Stimulated activated CD4-positive, alpha-beta T cell treated with anti-CD3 and anti-CD28 coated beads, Interleukin-12 subunit alpha, Interleukin-12 subunit beta, amount 100 ng/mL, for 24 hours (primary cell): ENCODE measurements at regions not wholly inside any gene's neighbourhood (a gene's known extent, or its start where the extent isn't known, plus 50 kb on each side); places are given as distances from the start of the nearest gene placed in this dataset.

Experiments
- DNase-seq, 2 experiments: peaks; one replicate each; pipeline ENCODE4 v3.0.0-alpha.2; 2020; ENCODE audit warnings: low read depth in 2 of 2

GRCh38 chrX:68927178-68927577, 98.4 kb downstream of the EFNB1 start:
- DNase-seq, result no peak

- DNase-seq, result no peak
Measured at GRCh38 chrX:68923147-68923546, 94.3 kb downstream of the EFNB1 start.

- no peak for DNase-seq
Measured at GRCh38 chrX:68922013-68922412, 93.2 kb downstream of the EFNB1 start.

GRCh38 chrX:68920561-68920960, 91.7 kb downstream of the EFNB1 start:
- DNase-seq, result no peak

- no peak for DNase-seq
Measured at GRCh38 chrX:68919707-68920106, 90.9 kb downstream of the EFNB1 start.

GRCh38 chrX:68918202-68918601, 89.4 kb downstream of the EFNB1 start:
- no peak for DNase-seq

GRCh38 chrX:68917799-68918198, 89.0 kb downstream of the EFNB1 start:
- no peak for DNase-seq

GRCh38 chrX:68916891-68917290, 88.1 kb downstream of the EFNB1 start:
- DNase-seq, result no peak

GRCh38 chrX:68915778-68916177, 87.0 kb downstream of the EFNB1 start:
- DNase-seq, result no peak

GRCh38 chrX:68914479-68914946, 85.7 kb downstream of the EFNB1 start:
- no peak for DNase-seq

- no peak for DNase-seq
Measured at GRCh38 chrX:68913249-68913547, 84.4 kb downstream of the EFNB1 start.

GRCh38 chrX:68912113-68912512, 83.3 kb downstream of the EFNB1 start:
- no peak for DNase-seq

- no peak for DNase-seq
Measured at GRCh38 chrX:68910731-68911428, 82.1 kb downstream of the EFNB1 start.

GRCh38 chrX:68909945-68910344, 81.1 kb downstream of the EFNB1 start:
- no peak for DNase-seq

- DNase-seq, result no peak
Measured at GRCh38 chrX:68908071-68908470, 79.2 kb downstream of the EFNB1 start.

GRCh38 chrX:68902706-68903504, 74.1 kb downstream of the EFNB1 start:
- DNase-seq, result no peak

- no peak for DNase-seq
Measured at GRCh38 chrX:68901519-68901918, 72.7 kb downstream of the EFNB1 start.

GRCh38 chrX:68898598-68898997, 69.8 kb downstream of the EFNB1 start:
- DNase-seq, result no peak

- DNase-seq, result no peak
Measured at GRCh38 chrX:68897118-68897945, 68.5 kb downstream of the EFNB1 start.

- no peak for DNase-seq
Measured at GRCh38 chrX:68896581-68896980, 67.8 kb downstream of the EFNB1 start.

GRCh38 chrX:68895778-68896177, 67.0 kb downstream of the EFNB1 start:
- DNase-seq, result no peak

GRCh38 chrX:68895341-68895755, 66.5 kb downstream of the EFNB1 start:
- DNase-seq, result no peak
